ENCODE measurements at regions not wholly inside any gene's neighbourhood (a gene's known extent, or its start where the extent isn't known, plus 50 kb on each side); places are given as distances from the start of the nearest gene placed in this dataset.

DNA sequence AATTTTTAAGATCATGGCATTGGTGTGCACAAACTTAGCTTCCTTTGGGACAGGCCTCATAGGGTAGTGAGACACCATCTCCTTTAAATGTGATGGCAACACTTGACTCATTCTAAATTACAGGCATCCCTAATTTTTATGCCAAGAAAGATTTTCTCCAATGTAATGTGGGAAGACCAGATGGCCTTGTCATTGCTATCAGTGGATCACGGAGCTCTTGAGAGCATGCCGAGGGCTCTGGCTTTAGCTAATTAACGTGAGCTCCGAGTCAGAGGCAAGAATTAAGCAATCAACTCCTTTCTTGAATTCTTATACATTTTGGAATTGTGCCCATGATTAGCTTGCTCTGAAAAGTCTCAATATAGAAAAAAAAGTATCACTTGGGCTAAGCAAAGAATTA lies 215.8 kb downstream of the LRRC70 start:
- no peaks in the 10 kb centered on the region for H4K20me1 ChIP-seq (ENCODE audit: control insufficient read depth, insufficient read depth, insufficient read length)
- H3K9me3 Mint-ChIP-seq, result peaks cover 17 to 34% of the 10 kb centered on the region in 2 experiments
- H3K14ac ChIP-seq (ENCODE audit: insufficient read depth, low read length), result no peak overlapping the region
- H3K36me3 Mint-ChIP-seq (ENCODE audit: insufficient read depth in 1 of 3, low read depth in 3 of 3), result peaks cover 8 to 18% (median 12%) of the 10 kb centered on the region in 3 experiments
- no peak overlapping the region for H4K8ac ChIP-seq (replicated peaks; ENCODE audit: insufficient read length, low read depth, low read length)
- no peak for DNase-seq
- no peak overlapping the region for H4K5ac ChIP-seq (ENCODE audit: insufficient read length, low read depth, low read length)
- H3K27me3 ChIP-seq (ENCODE audit: insufficient read depth, low read length), result no peaks in the 10 kb centered on the region
- no peak overlapping the region for H3K9ac ChIP-seq (ENCODE audit: extremely low read depth, insufficient read length, low read length)
- no peak overlapping the region for H3K4me3 Mint-ChIP-seq
- H3K79me2 ChIP-seq (ENCODE audit: insufficient read depth, low read length), result no peaks in the 10 kb centered on the region
- no peak overlapping the region for H2BK15ac ChIP-seq (ENCODE audit: low read depth, low read length)
- no peaks in the 10 kb centered on the region for H3K9me3 ChIP-seq (ENCODE audit: control insufficient read depth, low read depth, low read length)
- no peak overlapping the region for H2BK20ac ChIP-seq (ENCODE audit: low read depth, low read length, poor library complexity, severe bottlenecking)
- no peak overlapping the region for H3K23ac ChIP-seq (ENCODE audit: insufficient read length, low read depth, low read length)
- no peak overlapping the region for H2BK5ac ChIP-seq (ENCODE audit: insufficient read length, low read length)
- H3T11ph ChIP-seq (ENCODE audit: low read length), result no peak overlapping the region
- no peaks in the 10 kb centered on the region for H3K4me1 ChIP-seq (ENCODE audit: insufficient read depth, low read length)
- no peaks in the 10 kb centered on the region for H3K4me1 Mint-ChIP-seq
- no peak overlapping the region for H3K4ac ChIP-seq (ENCODE audit: low read depth, low read length)
- H2AK5ac ChIP-seq (ENCODE audit: insufficient read length, low read length), result no peak overlapping the region
- no peaks in the 10 kb centered on the region for H3K79me1 ChIP-seq (ENCODE audit: insufficient read depth, low read depth, low read length, poor library complexity, severe bottlenecking)
- H2AFZ ChIP-seq (ENCODE audit: low read length), result no peak overlapping the region
- no peak overlapping the region for H4K91ac ChIP-seq (ENCODE audit: insufficient read length, low read depth, low read length)
- H3K27me3 Mint-ChIP-seq (ENCODE audit: low read depth), result no peaks in the 10 kb centered on the region
- H3K4me2 ChIP-seq (ENCODE audit: insufficient read depth, insufficient read length, low read length), result no peak overlapping the region
- no peak overlapping the region for H3K18ac ChIP-seq (ENCODE audit: insufficient read length, low read depth, low read length)
- no CpG with 5 or more reads among the region's 4 CpGs for WGBS (ENCODE audit: extremely low coverage, insufficient read length, low lambda C conversion rate)
- no peak overlapping the region for H2BK12ac ChIP-seq (ENCODE audit: insufficient read length, low read depth, low read length)
- no peak overlapping the region for H2BK120ac ChIP-seq (ENCODE audit: low read depth, low read length, poor library complexity, severe bottlenecking)
- no peak for TF ChIP-seq CTCF (conservative IDR thresholded peaks at IDR 0.05)
- H3K23me2 ChIP-seq (ENCODE audit: insufficient read length, low read depth, low read length, poor library complexity, severe bottlenecking), result no peaks in the 10 kb centered on the region
- no peak overlapping the region for H3K56ac ChIP-seq (ENCODE audit: insufficient read length, low read depth, low read length)
- no peak overlapping the region for H3K27ac Mint-ChIP-seq
- H3K27ac ChIP-seq (ENCODE audit: insufficient read length, low read depth, low read length), result no peak overlapping the region

Measured in H9 (cell line).